ENCODE measurements at regions not wholly inside any gene's neighbourhood (a gene's known extent, or its start where the extent isn't known, plus 50 kb on each side); places are given as distances from the start of the nearest gene placed in this dataset.

- ChIA-PET CTCF (no interaction called here), POLR2A (no interaction called here)
- Histone ChIP-seq H3K27me3 (replicated peaks in 1 of 4; ENCODE audit: control extremely low read depth in 1 of 4, control insufficient read depth in 3 of 4, insufficient read depth in 4 of 4, low read length in 3 of 4) (no peaks in the 10 kb centered on the region), H3K9me3 (ENCODE audit: control extremely low read depth in 1 of 3, control insufficient read depth in 2 of 3, insufficient read depth in 1 of 3, low read length in 2 of 3) (no peaks in the 10 kb centered on the region), H3K9ac (ENCODE audit: low read length) (no peak overlapping the region), H3K27ac (ENCODE audit: low read length in 2 of 2) (no peak overlapping the region), H3K4me2 (replicated peaks; ENCODE audit: low read depth, low read length, poor library complexity, severe bottlenecking) (no peak overlapping the region), H3K79me2 (ENCODE audit: control insufficient read depth, insufficient read depth, low read length) (no peaks in the 10 kb centered on the region), H3K36me3 (replicated peaks in 1 of 2; ENCODE audit: control extremely low read depth in 1 of 2, control insufficient read depth in 1 of 2, extremely low read depth in 1 of 2, insufficient read depth in 2 of 2, low read length in 1 of 2) (no peaks in the 10 kb centered on the region), H3K4me3 (ENCODE audit: control extremely low read depth in 1 of 5, extremely low read depth in 1 of 5, insufficient read depth in 1 of 5, low read depth in 2 of 5, low read length in 4 of 5) (no peak overlapping the region), H4K20me1 (ENCODE audit: control insufficient read depth, insufficient read depth, low read length, poor library complexity, severe bottlenecking) (no peaks in the 10 kb centered on the region), H2AFZ (ENCODE audit: insufficient read depth, low read depth, low read length, poor library complexity, severe bottlenecking) (no peak overlapping the region), H3K4me1 (ENCODE audit: control insufficient read depth in 2 of 2, insufficient read depth in 2 of 2, low read length in 2 of 2) (no peaks in the 10 kb centered on the region)
- intact Hi-C loops (cut with micrococcal nuclease), result no loop called here
- ATAC-seq (ENCODE audit: low read depth), result no peak
- DNase-seq, result no peak
- Mint-ChIP-seq H3K4me3 (no peak overlapping the region), H3K9me3 (ENCODE audit: insufficient read depth) (no peaks in the 10 kb centered on the region), H3K27me3 (no peaks in the 10 kb centered on the region), H3K27ac (no peak overlapping the region), H3K4me1 (no peaks in the 10 kb centered on the region)
- TF ChIP-seq CTCF (IDR thresholded peaks at IDR 0.05) (no peak), EZH2 (IDR thresholded peaks at IDR 0.05; ENCODE audit: borderline replicate concordance, insufficient read depth, low read depth, low read length, poor library complexity, severe bottlenecking) (no peak)
Measured at GRCh38 chr6:97697456-97697855, 414.4 kb upstream of the MMS22L start.

- ChIA-PET CTCF (no interaction called here), POLR2A (no interaction called here)
- Histone ChIP-seq H3K4me3 (ENCODE audit: control extremely low read depth in 1 of 5, extremely low read depth in 1 of 5, insufficient read depth in 1 of 5, low read depth in 2 of 5, low read length in 4 of 5) (no peak overlapping the region), H3K27me3 (replicated peaks in 1 of 4; ENCODE audit: control extremely low read depth in 1 of 4, control insufficient read depth in 3 of 4, insufficient read depth in 4 of 4, low read length in 3 of 4) (no peaks in the 10 kb centered on the region), H4K20me1 (ENCODE audit: control insufficient read depth, insufficient read depth, low read length, poor library complexity, severe bottlenecking) (no peaks in the 10 kb centered on the region), H3K4me2 (replicated peaks; ENCODE audit: low read depth, low read length, poor library complexity, severe bottlenecking) (no peak overlapping the region), H3K27ac (ENCODE audit: low read length in 2 of 2) (no peak overlapping the region), H3K9me3 (ENCODE audit: control extremely low read depth in 1 of 3, control insufficient read depth in 2 of 3, insufficient read depth in 1 of 3, low read length in 2 of 3) (no peaks in the 10 kb centered on the region), H3K36me3 (replicated peaks in 1 of 2; ENCODE audit: control extremely low read depth in 1 of 2, control insufficient read depth in 1 of 2, extremely low read depth in 1 of 2, insufficient read depth in 2 of 2, low read length in 1 of 2) (no peaks in the 10 kb centered on the region), H2AFZ (ENCODE audit: insufficient read depth, low read depth, low read length, poor library complexity, severe bottlenecking) (no peak overlapping the region), H3K79me2 (ENCODE audit: control insufficient read depth, insufficient read depth, low read length) (no peaks in the 10 kb centered on the region), H3K9ac (ENCODE audit: low read length) (no peak overlapping the region), H3K4me1 (ENCODE audit: control insufficient read depth in 2 of 2, insufficient read depth in 2 of 2, low read length in 2 of 2) (no peaks in the 10 kb centered on the region)
- H3K4me3 Mint-ChIP-seq, result no peak overlapping the region
- no peaks in the 10 kb centered on the region for H3K27me3 Mint-ChIP-seq
- TF ChIP-seq CTCF (IDR thresholded peaks at IDR 0.05) (no peak), EZH2 (IDR thresholded peaks at IDR 0.05; ENCODE audit: borderline replicate concordance, insufficient read depth, low read depth, low read length, poor library complexity, severe bottlenecking) (no peak)
- no peaks in the 10 kb centered on the region for H3K9me3 Mint-ChIP-seq (ENCODE audit: insufficient read depth)
- 100% methylated on average over 1 of the region's 2 CpGs for WGBS (ENCODE audit: insufficient coverage)
- H3K4me1 Mint-ChIP-seq, result no peaks in the 10 kb centered on the region
- intact Hi-C loops (cut with micrococcal nuclease), result no loop called here
- H3K27ac Mint-ChIP-seq, result no peak overlapping the region
- DNase-seq, result no peak
- no peak for ATAC-seq (ENCODE audit: low read depth)
Measured at GRCh38 chr6:97701801-97702200, 418.8 kb upstream of the MMS22L start.

Data from B cell (primary cell).